A549 (cell line): ENCODE measurements at regions not wholly inside any gene's neighbourhood (a gene's known extent, or its start where the extent isn't known, plus 50 kb on each side); places are given as distances from the start of the nearest gene placed in this dataset.

Experiments used
- ATAC-seq, 2 experiments: fragments of 200-7000 bp in 1 of 2; fragments of >200 bp in 1 of 2; cut with Nextera tagmentation in 1 of 2; cut with Tn5 transposase in 1 of 2; 3 replicates each; pipeline versions ENCODE4 v1.8.0 to v1.9.1; 2018 to 2020; ENCODE audit warnings: mild to moderate bottlenecking in 1 of 2, moderate library complexity in 1 of 2
- CTCF ChIA-PET: fragments of 300-600 bp; sonication (Branson Sonifier 250); formaldehyde crosslinking; extraction: SDS; loops from one replicate; lab custom pipeline; 2021; ENCODE audit warnings: antibody characterized with exemption, inconsistent platforms; lab: Yijun Ruan, JAX
- POLR2A ChIA-PET: fragments of 350-600 bp; formaldehyde crosslinking; extraction: SDS; loops from one replicate; lab custom pipeline; 2021; ENCODE audit warnings: antibody characterized with exemption, inconsistent platforms; lab: Yijun Ruan, JAX
- DNase-seq, 2 experiments: peaks; one replicate each; pipeline versions ENCODE4 v3.0.0 to v3.0.0-alpha.2; 2011 to 2016; ENCODE audit warnings: low read depth in 1 of 2, low spot score in 1 of 2
- FAIRE-seq: peaks from 2 replicates; lab custom pipeline; 2011; peaks lifted over from hg19 to GRCh38; lab: Jason Lieb, UNC
- H3K27ac ChIP-seq, 2 experiments: fragments of >200 bp; sonication (Bioruptor Twin); formaldehyde crosslinking; 3 replicates each; pipeline ENCODE4 v1.5.1; 2016 to 2017
- H3K4me1 ChIP-seq: fragments of >200 bp; sonication (Bioruptor Twin); formaldehyde crosslinking; 3 replicates; pipeline ENCODE4 v1.6.1; 2016
- H3K4me2 ChIP-seq: fragments of >200 bp; sonication (Bioruptor Twin); formaldehyde crosslinking; 3 replicates; pipeline ENCODE4 v1.6.1; 2016
- H3K4me3 ChIP-seq: fragments of >200 bp; sonication (Bioruptor Twin); formaldehyde crosslinking; 3 replicates; pipeline ENCODE4 v1.5.1; 2016
- H3K9me3 ChIP-seq: fragments of >200 bp; sonication (Bioruptor Twin); formaldehyde crosslinking; 3 replicates; pipeline ENCODE4 v1.6.1; 2016
- BHLHE40 ChIP-seq: IDR thresholded peaks from 2 replicates; pipeline ENCODE4 v1.6.1; 2012; ENCODE audit warnings: low read depth, low read length, inconsistent platforms
- CEBPB ChIP-seq, 2 experiments: fragments of >200 bp in 1 of 2; sonication (Bioruptor Twin) in 1 of 2; formaldehyde crosslinking in 1 of 2; IDR thresholded peaks; 2 replicates each; pipeline ENCODE4 v1.6.1; 2012 to 2016
- CHD2 ChIP-seq: fragments of 150-350 bp; IDR thresholded peaks from 2 replicates; pipeline ENCODE4 v1.6.1; 2014; ENCODE audit warnings: low read length; ENCODE audit not compliant: partially characterized antibody
- CHD4 ChIP-seq: fragments of 200-600 bp; sonication (generic); IDR thresholded peaks from 2 replicates; pipeline ENCODE4 v1.6.1; 2016; ENCODE audit warnings: antibody characterized with exemption, mild to moderate bottlenecking, borderline replicate concordance
- EP300 ChIP-seq, 2 experiments: fragments of >200 bp; sonication (Bioruptor Twin); formaldehyde crosslinking; IDR thresholded peaks; 2 replicates in 1 of 2; 3 replicates in 1 of 2; pipeline ENCODE4 v1.6.1; 2016 to 2017
- ESRRA ChIP-seq: fragments of 150-350 bp; IDR thresholded peaks from 2 replicates; pipeline ENCODE4 v1.6.1; 2014; ENCODE audit warnings: mild to moderate bottlenecking, low read length, borderline replicate concordance
- FOXS1 ChIP-seq: fragments of 250-450 bp; sonication (Bioruptor Pico); IDR thresholded peaks from 2 replicates; pipeline ENCODE4 v1.5.0; 2020; ENCODE audit warnings: mild to moderate bottlenecking, moderate library complexity
- GATA3 ChIP-seq: IDR thresholded peaks from 2 replicates; pipeline ENCODE4 v1.6.1; 2012; ENCODE audit warnings: borderline replicate concordance
- HDAC2 ChIP-seq: fragments of 200-600 bp; sonication (generic); IDR thresholded peaks from 2 replicates; pipeline ENCODE4 v1.6.1; 2016
- HEYL ChIP-seq: fragments of 250-450 bp; sonication (Bioruptor Pico); IDR thresholded peaks from 2 replicates; pipeline ENCODE4 v1.8.0; 2021; ENCODE audit warnings: mild to moderate bottlenecking, moderate library complexity
- HOXA7 ChIP-seq: fragments of 250-450 bp; sonication (Bioruptor Pico); IDR thresholded peaks from 2 replicates; pipeline ENCODE4 v1.5.0; 2020; ENCODE audit warnings: mild to moderate bottlenecking, moderate library complexity
- JUN ChIP-seq, 2 experiments: fragments of >200 bp; sonication (Bioruptor Twin); formaldehyde crosslinking; IDR thresholded peaks; 2 replicates in 1 of 2; 3 replicates in 1 of 2; pipeline ENCODE4 v1.6.1; 2016 to 2017
- MAZ ChIP-seq: fragments of 150-350 bp; IDR thresholded peaks from 2 replicates; pipeline ENCODE4 v1.6.1; 2014; ENCODE audit warnings: antibody characterized with exemption, low read depth, low read length, borderline replicate concordance
- MYC ChIP-seq: IDR thresholded peaks from 2 replicates; pipeline ENCODE4 v1.6.1; 2012; ENCODE audit warnings: mild to moderate bottlenecking, inconsistent platforms, low read length, improper control_type of control experiment, borderline replicate concordance
- PHF8 ChIP-seq: fragments of 200-600 bp; sonication (generic); IDR thresholded peaks from 2 replicates; pipeline ENCODE4 v1.6.1; 2016; ENCODE audit warnings: low read depth, mild to moderate bottlenecking, antibody characterized with exemption, moderate library complexity, borderline replicate concordance
- POLR2AphosphoS2 ChIP-seq: conservative IDR thresholded peaks from 2 replicates; pipeline ENCODE4 v1.6.1; 2012; ENCODE audit warnings: low read length, improper control_type of control experiment, inconsistent platforms
- RARB ChIP-seq: fragments of 250-450 bp; sonication (Bioruptor Pico); IDR thresholded peaks from 2 replicates; pipeline ENCODE4 v1.8.0; 2021; ENCODE audit warnings: mild to moderate bottlenecking, moderate library complexity
- SMC3 ChIP-seq: fragments of >200 bp; sonication (Bioruptor Twin); formaldehyde crosslinking; IDR thresholded peaks from 3 replicates; pipeline ENCODE4 v1.6.1; 2018; ENCODE audit warnings: inconsistent platforms
- TFCP2L1 ChIP-seq: fragments of 250-450 bp; sonication (Bioruptor Pico); IDR thresholded peaks from 2 replicates; pipeline ENCODE4 v1.5.0; 2021; ENCODE audit warnings: mild to moderate bottlenecking
- ZNF302 ChIP-seq: fragments of 250-450 bp; sonication (Bioruptor Pico); IDR thresholded peaks from 2 replicates; pipeline ENCODE4 v1.9.0; 2021; ENCODE audit warnings: inconsistent platforms, mild to moderate bottlenecking, moderate library complexity
- ZSCAN20 ChIP-seq: fragments of 250-450 bp; sonication (Bioruptor Pico); IDR thresholded peaks from 2 replicates; pipeline ENCODE4 v1.8.0; 2022; ENCODE audit warnings: mild to moderate bottlenecking, moderate library complexity
- WGBS: methylation state at CpG from one replicate; pipeline ENCODE4 v1.1.6; 2017; ENCODE audit errors: missing lambda C conversion rate; 5-methylcytosine and 5-hydroxymethylcytosine counted together
- TF ChIP-seq, protein P1 (sequence below): fragments of 150-350 bp; IDR thresholded peaks from 2 replicates; pipeline ENCODE4 v1.6.1; 2014; ENCODE audit warnings: low read depth, mild to moderate bottlenecking, low read length
- TF ChIP-seq, protein P2 (sequence below): fragments of >200 bp; sonication (Bioruptor Twin); formaldehyde crosslinking; IDR thresholded peaks from 2 replicates; pipeline ENCODE4 v1.6.1; 2016
- TF ChIP-seq, protein P3 (sequence below): fragments of >200 bp; sonication (Bioruptor Twin); formaldehyde crosslinking; IDR thresholded peaks from 3 replicates; pipeline ENCODE4 v1.5.1; 2016
- TF ChIP-seq, protein P4 (sequence below): IDR thresholded peaks from 2 replicates; pipeline ENCODE4 v1.6.1; 2012

DNA sequence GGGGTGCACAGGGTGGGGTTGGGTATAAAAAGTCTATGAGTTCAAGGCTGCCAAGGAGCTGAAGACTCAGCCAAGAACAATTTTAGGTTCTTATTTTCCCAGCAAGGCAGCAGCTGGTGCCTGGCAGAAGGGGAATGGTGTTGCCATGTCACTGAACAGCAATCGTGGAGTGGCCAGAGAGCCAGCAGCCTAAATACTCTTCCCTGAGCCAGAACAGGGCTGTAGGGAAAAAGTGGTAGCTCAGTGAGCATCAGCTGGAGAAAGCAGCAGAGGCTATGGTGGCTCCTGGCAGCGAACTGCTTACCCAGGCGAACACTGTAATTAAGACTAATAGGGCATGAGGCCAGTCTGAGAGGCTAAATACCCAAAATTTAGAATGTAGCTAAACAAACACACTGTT is 334.9 kb downstream of the RMST start:
- FAIRE-seq (no peak), ATAC-seq (no peak), DNase-seq (no peak)
- TF ChIP-seq EP300 (IDR thresholded peaks at IDR 0.05) = no peak
- TF ChIP-seq ZNF302 (CRISPR knock-in tag) = no peak
- TF ChIP-seq, protein P1, sequence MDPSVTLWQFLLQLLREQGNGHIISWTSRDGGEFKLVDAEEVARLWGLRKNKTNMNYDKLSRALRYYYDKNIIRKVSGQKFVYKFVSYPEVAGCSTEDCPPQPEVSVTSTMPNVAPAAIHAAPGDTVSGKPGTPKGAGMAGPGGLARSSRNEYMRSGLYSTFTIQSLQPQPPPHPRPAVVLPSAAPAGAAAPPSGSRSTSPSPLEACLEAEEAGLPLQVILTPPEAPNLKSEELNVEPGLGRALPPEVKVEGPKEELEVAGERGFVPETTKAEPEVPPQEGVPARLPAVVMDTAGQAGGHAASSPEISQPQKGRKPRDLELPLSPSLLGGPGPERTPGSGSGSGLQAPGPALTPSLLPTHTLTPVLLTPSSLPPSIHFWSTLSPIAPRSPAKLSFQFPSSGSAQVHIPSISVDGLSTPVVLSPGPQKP = no peak
- no peak for TF ChIP-seq BHLHE40
- TF ChIP-seq MYC = no peak
- no peak for TF ChIP-seq HOXA7 (CRISPR knock-in tag)
- no peak for TF ChIP-seq HDAC2
- no peak for TF ChIP-seq SMC3
- TF ChIP-seq, protein P2, sequence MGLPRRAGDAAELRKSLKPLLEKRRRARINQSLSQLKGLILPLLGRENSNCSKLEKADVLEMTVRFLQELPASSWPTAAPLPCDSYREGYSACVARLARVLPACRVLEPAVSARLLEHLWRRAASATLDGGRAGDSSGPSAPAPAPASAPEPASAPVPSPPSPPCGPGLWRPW = no peak
- TF ChIP-seq FOXS1 (CRISPR knock-in tag) = no peak
- no peak for TF ChIP-seq POLR2AphosphoS2
- TF ChIP-seq, protein P3, sequence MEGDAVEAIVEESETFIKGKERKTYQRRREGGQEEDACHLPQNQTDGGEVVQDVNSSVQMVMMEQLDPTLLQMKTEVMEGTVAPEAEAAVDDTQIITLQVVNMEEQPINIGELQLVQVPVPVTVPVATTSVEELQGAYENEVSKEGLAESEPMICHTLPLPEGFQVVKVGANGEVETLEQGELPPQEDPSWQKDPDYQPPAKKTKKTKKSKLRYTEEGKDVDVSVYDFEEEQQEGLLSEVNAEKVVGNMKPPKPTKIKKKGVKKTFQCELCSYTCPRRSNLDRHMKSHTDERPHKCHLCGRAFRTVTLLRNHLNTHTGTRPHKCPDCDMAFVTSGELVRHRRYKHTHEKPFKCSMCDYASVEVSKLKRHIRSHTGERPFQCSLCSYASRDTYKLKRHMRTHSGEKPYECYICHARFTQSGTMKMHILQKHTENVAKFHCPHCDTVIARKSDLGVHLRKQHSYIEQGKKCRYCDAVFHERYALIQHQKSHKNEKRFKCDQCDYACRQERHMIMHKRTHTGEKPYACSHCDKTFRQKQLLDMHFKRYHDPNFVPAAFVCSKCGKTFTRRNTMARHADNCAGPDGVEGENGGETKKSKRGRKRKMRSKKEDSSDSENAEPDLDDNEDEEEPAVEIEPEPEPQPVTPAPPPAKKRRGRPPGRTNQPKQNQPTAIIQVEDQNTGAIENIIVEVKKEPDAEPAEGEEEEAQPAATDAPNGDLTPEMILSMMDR = no peak
- TF ChIP-seq PHF8 = no peak
- Histone ChIP-seq H3K9me3 (no peaks in the 10 kb centered on the region; the same call in 2 of the 3 replicates), H3K4me3 (no peak overlapping the region), H3K4me1 (no peaks in the 10 kb centered on the region), H3K4me2 (no peak overlapping the region), H3K27ac (no peak overlapping the region)
- POLR2A ChIA-PET = no interaction called here
- CTCF ChIA-PET = no interaction called here
- WGBS = 10% methylated on average over 3 of the region's 3 CpGs

DNA sequence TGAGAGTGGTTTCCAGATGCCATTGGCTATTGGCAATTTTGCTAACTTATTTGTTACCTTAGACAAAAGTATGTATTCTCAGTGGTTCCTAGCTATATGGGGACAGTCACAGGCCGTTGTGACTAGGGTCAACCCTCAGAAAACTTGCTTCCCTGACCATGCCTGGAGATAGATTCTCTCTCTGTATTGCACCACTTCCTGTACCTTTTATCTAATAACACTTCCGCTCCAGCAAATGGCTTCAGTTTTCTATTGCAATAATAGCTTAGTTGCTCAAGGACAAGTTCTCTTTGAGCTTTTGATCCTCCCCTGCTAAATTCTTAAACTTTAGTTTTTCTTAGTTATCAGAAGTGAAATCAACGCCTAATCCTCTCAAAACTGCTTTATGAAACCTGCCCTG is 338.0 kb downstream of the RMST start:
- ChIA-PET POLR2A (no interaction called here), CTCF (interaction anchor here (0.6 to 1.2 kb wide), 2 partner anchors 10 to 1008 kb away, joined by 3 read pairs; no protein-coding TSS in a partner anchor)
- Histone ChIP-seq H3K4me3 (no peak overlapping the region), H3K4me1 (no peaks in the 10 kb centered on the region), H3K4me2 (no peak overlapping the region), H3K27ac (no peak overlapping the region), H3K9me3 (no peaks in the 10 kb centered on the region)
- no peak for DNase-seq
- TF ChIP-seq CHD2 = no peak
- TF ChIP-seq CHD4 = no peak
- TF ChIP-seq, protein P4, sequence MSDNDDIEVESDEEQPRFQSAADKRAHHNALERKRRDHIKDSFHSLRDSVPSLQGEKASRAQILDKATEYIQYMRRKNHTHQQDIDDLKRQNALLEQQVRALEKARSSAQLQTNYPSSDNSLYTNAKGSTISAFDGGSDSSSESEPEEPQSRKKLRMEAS = no peak
- TF ChIP-seq TFCP2L1 = no peak
- TF ChIP-seq JUN (IDR thresholded peaks at IDR 0.05) = no peak
- no peak for TF ChIP-seq SMC3
- TF ChIP-seq HEYL (CRISPR knock-in tag) = no peak
- no peak for TF ChIP-seq MAZ
- TF ChIP-seq CEBPB (IDR thresholded peaks at IDR 0.05) = no peak
- no peak for TF ChIP-seq HOXA7 (CRISPR knock-in tag)
- TF ChIP-seq ESRRA = no peak
- no peak for TF ChIP-seq ZSCAN20 (CRISPR knock-in tag)
- TF ChIP-seq GATA3 = no peak
- no peak for TF ChIP-seq RARB (CRISPR knock-in tag)
- FAIRE-seq = no peak
- 31% methylated on average over 3 of the region's 3 CpGs for WGBS
- no peak for ATAC-seq
